Mesenteric fat pad (tissue), 1 donor: ENCODE measurements at regions not wholly inside any gene's neighbourhood (a gene's known extent, or its start where the extent isn't known, plus 50 kb on each side); places are given as distances from the start of the nearest gene placed in this dataset.
"Not testable (repeated sequence)": the region's sequence is repeated elsewhere in the genome, so short reads cannot be mapped to it uniquely, and the experiment has no call there.

ENCODE experiments used
- DNase-seq: peaks from one replicate; pipeline ENCODE4 v3.0.0-alpha.2; 2020; ENCODE audit warnings: low spot score
- donor health status: DM: yes; HTN: yes; CAD: no.

DNA sequence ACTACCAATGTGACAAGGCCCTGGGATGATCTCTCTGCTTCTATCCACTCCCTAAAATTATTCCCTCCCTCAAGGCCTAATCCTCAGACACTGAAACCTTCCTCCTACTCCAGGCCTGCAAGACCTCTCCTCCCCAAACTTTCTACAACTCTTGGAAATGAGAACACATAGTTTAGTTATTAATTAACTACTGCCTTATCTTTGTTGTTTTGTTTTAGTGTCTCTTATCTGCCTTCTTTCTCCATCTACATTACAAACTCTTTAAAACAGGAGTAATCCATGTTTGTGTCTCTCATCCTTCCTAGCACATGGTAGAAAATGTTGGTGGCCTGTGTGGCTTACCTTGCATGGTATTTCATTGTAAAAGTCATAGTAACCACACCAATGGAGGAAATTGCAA, 139.9 kb upstream of the G2E3 start:
- DNase-seq: no peak

DNA sequence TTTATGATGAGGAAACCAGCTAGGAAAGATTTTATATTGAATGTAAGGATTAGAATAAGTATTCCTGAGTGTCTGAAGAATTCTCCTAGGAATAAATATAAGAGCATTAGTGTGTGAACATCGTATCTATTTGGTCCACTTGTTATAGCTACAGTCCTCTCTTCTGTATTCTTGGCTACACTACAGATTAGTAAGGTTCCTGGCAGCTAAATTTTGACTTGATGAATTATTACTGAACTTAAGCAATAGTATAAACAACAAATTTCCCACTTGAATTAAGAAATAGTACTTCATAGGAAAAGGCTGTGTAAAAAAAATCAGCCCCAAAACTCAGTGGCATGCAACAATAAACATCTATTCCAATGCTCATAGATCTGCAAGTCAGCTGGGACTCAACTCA, 138.4 kb upstream of the G2E3 start:
- DNase-seq: no peak

GRCh38 chr14:30426463-30426862, 132.5 kb upstream of the G2E3 start:
- no peak for DNase-seq

DNA sequence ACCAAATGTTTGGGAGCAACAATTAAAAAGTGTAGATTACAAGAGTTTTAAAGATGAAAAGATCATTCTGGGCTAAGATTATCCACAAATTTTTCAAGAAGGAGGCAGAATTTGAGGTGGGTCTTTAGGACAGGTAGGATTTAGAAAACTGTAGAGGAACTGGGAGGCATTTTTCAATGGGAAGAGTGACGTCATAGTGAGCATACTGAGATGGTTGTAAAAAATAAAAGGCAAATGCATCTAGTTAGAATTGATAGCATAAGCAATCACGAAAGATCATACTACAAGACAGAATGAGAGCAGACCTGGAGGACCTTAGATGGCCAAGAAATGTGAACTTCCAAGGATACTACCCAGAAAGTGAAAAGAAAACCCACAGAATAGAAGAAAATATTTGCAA, 131.6 kb upstream of the G2E3 start:
- no peak for DNase-seq

- no peak for DNase-seq
Observed at GRCh38 chr14:30427846-30428245, 131.1 kb upstream of the G2E3 start.

- no peak for DNase-seq
Observed at GRCh38 chr14:30431552-30431951, 127.4 kb upstream of the G2E3 start.

GRCh38 chr14:30440961-30441360, 118.0 kb upstream of the G2E3 start:
- DNase-seq: no peak

DNA sequence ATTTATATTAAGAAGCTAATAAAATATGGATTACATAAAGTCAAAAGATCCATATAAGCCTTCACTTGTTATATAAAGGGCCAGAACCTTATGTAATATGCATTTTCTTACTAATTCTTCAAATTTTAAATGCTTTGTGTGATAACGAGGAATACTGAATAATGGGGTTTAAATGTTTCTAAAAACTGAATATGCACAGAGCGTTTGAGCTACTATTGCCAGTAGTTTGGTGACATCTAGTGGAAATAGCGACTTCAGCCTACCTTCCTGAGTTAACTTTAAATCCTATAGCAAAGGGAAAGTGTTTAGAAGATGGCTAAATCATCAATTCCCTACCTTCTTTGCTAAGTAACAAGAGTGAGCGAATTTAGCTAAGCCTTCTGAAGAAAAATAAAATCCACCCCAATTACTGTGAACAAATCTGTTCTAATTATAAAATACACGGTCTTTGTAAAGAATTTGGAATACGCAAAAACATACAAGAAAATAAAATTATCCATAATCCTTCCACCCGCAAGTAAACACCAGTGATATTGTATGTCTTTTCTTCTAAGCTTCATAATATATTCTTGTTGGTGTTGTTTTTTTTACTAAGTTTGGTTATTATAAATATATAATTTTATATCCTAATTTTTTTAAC, 115.5 kb upstream of the G2E3 start:
- DNase-seq: no peak

- no peak for DNase-seq
Observed at GRCh38 chr14:30444451-30444850, 114.5 kb upstream of the G2E3 start.

DNA sequence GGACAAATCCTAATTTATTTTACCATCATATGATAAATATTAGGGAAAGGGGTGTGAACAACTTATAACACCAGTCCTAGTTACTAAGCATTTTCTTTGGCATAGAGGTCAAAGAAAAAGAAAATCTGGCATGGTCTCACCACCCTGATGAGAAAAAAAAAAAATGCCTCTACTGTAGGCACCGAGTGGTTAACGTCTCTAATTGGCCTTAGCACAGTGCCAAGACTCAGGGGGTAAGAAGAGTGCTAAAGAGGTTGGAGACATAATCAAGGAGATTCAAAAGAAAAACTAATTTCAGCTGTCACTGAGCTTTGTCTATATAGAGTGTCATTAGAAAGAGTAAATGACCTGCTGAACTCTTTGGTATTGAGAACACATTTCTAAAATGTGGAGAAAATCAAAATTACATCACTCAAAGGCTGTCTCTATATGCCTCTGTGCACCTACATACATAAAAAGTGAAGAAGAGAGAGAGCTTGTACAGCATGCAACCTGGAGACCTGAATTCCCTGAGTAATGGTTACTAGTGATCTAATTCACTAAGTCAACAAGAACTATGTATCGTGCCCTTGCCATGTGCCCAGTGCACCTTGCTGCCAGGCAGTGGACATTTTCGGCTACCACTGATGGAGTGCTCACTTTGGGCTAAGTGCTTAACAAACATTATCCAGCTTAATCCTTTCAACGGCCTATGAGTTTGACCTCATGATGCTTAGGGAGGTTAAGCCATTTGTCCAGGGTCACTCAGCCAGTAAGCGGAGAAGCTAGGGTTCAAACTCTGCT, 113.8 kb upstream of the G2E3 start:
- no peak for DNase-seq

- DNase-seq: no peak
Observed at GRCh38 chr14:30445852-30446251, 113.1 kb upstream of the G2E3 start.

- no peak for DNase-seq
Observed at GRCh38 chr14:30450631-30451545, 108.1 kb upstream of the G2E3 start.

DNA sequence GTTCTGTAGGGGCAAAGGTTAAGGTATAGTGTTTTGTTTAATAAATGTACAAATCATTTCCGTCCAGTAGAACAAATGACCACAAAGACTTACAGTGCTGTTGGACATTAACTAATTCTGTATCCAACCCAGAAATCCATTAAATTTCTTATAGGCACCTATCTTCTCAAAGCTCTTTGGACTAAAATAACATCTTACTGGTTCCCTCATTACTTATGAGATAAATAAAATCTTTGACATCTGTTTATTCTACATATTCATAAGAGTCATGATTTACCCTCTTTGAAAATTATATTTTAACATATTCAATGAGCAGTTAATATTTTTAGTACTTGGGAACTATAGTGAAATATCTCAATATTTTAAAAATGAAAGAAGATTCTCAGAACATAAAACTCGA, 102.7 kb upstream of the G2E3 start:
- DNase-seq: no peak

DNA sequence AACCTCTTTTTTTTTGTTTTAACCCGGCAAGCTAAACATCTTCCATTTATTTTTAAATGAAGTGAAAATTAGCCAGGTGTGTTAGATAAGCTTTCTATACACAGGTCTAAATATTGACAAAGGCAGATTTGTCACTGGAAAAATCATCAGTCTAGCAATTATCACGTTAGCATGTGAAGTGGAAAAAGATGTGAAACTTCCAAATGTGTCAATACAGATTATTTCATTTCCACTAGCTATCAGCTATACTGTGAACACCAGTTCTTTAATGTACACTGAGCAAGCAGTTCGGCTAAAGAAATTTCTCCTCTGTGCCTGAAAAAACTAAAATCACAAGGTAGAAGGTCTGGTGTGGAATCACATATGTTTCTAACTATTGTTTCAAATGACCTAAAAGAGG, 96.6 kb upstream of the G2E3 start:
- no peak for DNase-seq

DNA sequence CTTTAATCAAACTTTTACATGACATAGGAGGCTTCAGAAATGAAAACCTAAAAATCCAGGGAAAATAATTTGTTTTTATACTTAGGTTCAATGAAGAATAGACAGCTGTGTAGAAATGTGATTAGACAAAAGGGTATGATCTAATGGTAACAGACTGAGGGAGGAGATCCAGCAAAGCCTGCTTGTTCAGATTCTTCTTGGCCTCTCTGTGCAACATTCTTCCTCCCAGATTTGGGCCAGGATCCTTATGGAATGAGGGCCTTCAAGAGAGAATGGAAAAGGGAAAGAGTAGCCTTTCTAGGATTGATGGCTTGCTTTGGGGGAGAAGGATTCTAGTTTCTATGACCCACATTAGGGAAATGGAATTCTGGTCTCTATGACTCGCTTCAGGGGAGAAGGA, 94.5 kb upstream of the G2E3 start:
- DNase-seq: no peak

DNA sequence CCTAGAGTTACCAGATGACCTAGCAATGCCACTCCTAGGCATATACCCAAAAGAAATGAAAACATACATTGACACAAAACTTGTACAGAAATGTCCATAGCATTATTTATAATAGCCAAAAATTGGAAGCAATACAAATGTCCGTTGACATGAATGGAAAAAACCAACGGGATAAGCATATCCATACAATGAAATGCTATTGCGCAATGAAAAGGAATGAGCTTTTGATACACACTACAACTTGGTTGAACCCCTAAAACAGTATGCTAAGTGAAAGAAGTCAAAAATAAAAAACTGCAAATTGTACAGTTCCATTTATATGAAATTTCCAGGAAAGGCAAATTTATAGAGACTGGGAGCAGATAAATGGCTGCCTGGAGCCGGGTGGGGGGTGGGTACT, 90.6 kb upstream of the G2E3 start:
- DNase-seq: no peak

- no peak for DNase-seq
Observed at GRCh38 chr14:30471980-30472379, 87.0 kb upstream of the G2E3 start.

- DNase-seq: not testable (repeated sequence)
Observed at GRCh38 chr14:30473846-30474696, 84.9 kb upstream of the G2E3 start.

DNA sequence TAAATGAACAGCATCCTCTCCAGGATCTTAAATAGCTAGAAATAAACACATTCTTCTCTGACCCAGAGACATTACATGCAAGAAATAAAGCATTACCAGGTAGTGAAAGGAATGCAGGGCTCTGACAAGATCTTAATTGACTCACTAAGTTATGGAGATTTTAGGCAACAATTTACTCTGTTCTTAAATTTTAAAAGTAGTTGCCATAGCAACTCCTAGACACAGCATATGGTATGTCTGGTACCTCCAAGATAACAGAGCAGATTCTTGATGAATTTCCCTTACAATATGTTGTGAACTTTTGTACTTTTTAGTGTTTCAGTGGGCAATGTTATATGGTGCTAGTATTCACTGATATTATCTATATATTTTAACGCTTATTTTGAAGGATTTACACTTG, 76.7 kb upstream of the G2E3 start:
- no peak for DNase-seq

DNA sequence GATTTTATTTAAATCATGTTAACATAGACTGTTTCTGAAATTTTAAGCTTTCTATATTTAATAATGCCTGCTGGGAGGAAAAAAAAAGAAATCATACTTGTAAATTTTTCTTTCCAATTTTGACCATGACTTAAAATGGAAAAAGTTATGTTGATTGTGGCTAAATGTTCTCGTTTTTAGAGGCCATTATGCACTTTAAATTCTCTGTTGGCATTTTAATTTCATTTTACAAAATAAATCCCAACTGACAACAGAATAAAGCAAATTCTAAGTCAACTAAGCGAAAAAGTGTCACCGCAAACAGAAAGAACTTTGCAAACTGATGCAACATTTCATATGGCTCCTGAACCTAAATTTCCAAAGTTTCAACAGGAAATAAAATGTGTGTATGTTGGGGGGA, 74.8 kb upstream of the G2E3 start:
- no peak for DNase-seq

- no peak for DNase-seq
Observed at GRCh38 chr14:30484976-30485375, 74.0 kb upstream of the G2E3 start.
